IMR-90 (cell line): ENCODE measurements at regions not wholly inside any gene's neighbourhood (a gene's known extent, or its start where the extent isn't known, plus 50 kb on each side); places are given as distances from the start of the nearest gene placed in this dataset.

ENCODE experiments used
- BHLHE40 ChIP-seq: fragments of 150-350 bp; IDR thresholded peaks from 2 replicates; pipeline ENCODE4 v1.6.1; 2016; ENCODE audit warnings: mild to moderate bottlenecking, low read depth, low read length
- CEBPB ChIP-seq: IDR thresholded peaks from 2 replicates; pipeline ENCODE4 v1.6.1; 2012; ENCODE audit warnings: low read depth, low read length, improper control_type of control experiment
- FOS ChIP-seq: fragments of 150-350 bp; IDR thresholded peaks from 2 replicates; pipeline ENCODE4 v1.6.1; 2016; ENCODE audit warnings: low read depth, low read length
- MAFK ChIP-seq: IDR thresholded peaks from 2 replicates; pipeline ENCODE4 v1.6.1; 2012; ENCODE audit warnings: low read depth, low read length, improper control_type of control experiment
- MAZ ChIP-seq: IDR thresholded peaks from 2 replicates; pipeline ENCODE4 v1.6.1; 2012; ENCODE audit warnings: low read depth, mild to moderate bottlenecking, low read length, improper control_type of control experiment, moderate library complexity, borderline replicate concordance
- MXI1 ChIP-seq: IDR thresholded peaks from 2 replicates; pipeline ENCODE4 v1.6.1; 2012; ENCODE audit warnings: low read depth, mild to moderate bottlenecking, low read length, moderate library complexity, borderline replicate concordance
- POLR2A ChIP-seq: IDR thresholded peaks from 2 replicates; pipeline ENCODE4 v1.6.1; 2012; ENCODE audit warnings: mild to moderate bottlenecking, low read depth, low read length
- RAD21 ChIP-seq: IDR thresholded peaks from 2 replicates; pipeline ENCODE4 v1.6.1; 2012; ENCODE audit warnings: low read length, improper control_type of control experiment
- RCOR1 ChIP-seq: IDR thresholded peaks from 2 replicates; pipeline ENCODE4 v1.6.1; 2012; ENCODE audit warnings: mild to moderate bottlenecking, low read length, improper control_type of control experiment; ENCODE audit not compliant: insufficient replicate concordance
- RFX5 ChIP-seq: IDR thresholded peaks from 2 replicates; pipeline ENCODE4 v1.8.0; 2012; ENCODE audit warnings: low read depth, mild to moderate bottlenecking, low read length, moderate library complexity
- SMC3 ChIP-seq: fragments of 150-350 bp; IDR thresholded peaks from 2 replicates; pipeline ENCODE4 v1.6.1; 2016; ENCODE audit warnings: low read depth, mild to moderate bottlenecking, antibody characterized with exemption, low read length, moderate library complexity
- TF ChIP-seq, protein P1 (sequence below): conservative IDR thresholded peaks from 2 replicates; pipeline ENCODE4 v1.5.1; 2012; ENCODE audit warnings: mild to moderate bottlenecking, low read depth, low read length, improper control_type of control experiment

DNA sequence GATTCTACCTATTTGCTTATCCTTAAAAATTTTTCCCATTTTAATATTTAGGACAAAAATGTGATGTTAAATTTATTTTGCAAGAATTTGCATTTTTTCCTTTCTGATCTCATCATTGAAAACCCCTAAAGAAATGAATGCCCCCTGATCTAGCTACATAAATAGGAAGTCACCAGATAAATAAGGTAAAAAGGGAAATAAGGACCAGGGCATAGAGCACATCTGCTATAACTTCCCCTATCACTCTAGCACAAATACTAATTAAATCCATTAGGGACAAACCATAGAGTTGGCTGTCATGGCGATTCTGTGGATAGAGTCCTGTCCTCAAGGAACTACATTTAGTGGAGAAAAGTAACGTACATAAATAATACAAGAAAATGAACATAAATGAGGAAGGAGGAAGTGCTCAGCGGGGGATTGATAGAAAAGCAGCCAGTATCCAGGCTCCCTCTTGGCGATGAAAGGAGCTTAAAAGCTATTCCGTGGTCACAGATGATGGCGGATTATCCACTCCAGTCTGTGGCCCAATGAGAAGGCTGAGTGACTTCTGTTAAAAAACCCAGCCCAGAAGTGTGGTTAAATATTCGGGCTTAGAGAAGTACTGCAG, 76.9 kb upstream of the RPL34 start:
- TF ChIP-seq SMC3, result no peak
- TF ChIP-seq, protein P1, sequence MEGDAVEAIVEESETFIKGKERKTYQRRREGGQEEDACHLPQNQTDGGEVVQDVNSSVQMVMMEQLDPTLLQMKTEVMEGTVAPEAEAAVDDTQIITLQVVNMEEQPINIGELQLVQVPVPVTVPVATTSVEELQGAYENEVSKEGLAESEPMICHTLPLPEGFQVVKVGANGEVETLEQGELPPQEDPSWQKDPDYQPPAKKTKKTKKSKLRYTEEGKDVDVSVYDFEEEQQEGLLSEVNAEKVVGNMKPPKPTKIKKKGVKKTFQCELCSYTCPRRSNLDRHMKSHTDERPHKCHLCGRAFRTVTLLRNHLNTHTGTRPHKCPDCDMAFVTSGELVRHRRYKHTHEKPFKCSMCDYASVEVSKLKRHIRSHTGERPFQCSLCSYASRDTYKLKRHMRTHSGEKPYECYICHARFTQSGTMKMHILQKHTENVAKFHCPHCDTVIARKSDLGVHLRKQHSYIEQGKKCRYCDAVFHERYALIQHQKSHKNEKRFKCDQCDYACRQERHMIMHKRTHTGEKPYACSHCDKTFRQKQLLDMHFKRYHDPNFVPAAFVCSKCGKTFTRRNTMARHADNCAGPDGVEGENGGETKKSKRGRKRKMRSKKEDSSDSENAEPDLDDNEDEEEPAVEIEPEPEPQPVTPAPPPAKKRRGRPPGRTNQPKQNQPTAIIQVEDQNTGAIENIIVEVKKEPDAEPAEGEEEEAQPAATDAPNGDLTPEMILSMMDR, result no peak
- TF ChIP-seq POLR2A, result no peak
- no peak for TF ChIP-seq MAFK
- TF ChIP-seq RAD21, result no peak
- no peak for TF ChIP-seq RFX5
- TF ChIP-seq BHLHE40, result no peak
- no peak for TF ChIP-seq FOS
- TF ChIP-seq MXI1, result no peak
- no peak for TF ChIP-seq MAZ
- TF ChIP-seq RCOR1, result no peak
- no peak for TF ChIP-seq CEBPB
